ENCODE measurements at regions not wholly inside any gene's neighbourhood (a gene's known extent, or its start where the extent isn't known, plus 50 kb on each side); places are given as distances from the start of the nearest gene placed in this dataset.

GRCh38 chr6:154893917-154894316 is 101.2 kb upstream of the TIAM2 start:
- TF ChIP-seq EP300 (IDR thresholded peaks at IDR 0.05), result no peak
- TF ChIP-seq, protein P1, sequence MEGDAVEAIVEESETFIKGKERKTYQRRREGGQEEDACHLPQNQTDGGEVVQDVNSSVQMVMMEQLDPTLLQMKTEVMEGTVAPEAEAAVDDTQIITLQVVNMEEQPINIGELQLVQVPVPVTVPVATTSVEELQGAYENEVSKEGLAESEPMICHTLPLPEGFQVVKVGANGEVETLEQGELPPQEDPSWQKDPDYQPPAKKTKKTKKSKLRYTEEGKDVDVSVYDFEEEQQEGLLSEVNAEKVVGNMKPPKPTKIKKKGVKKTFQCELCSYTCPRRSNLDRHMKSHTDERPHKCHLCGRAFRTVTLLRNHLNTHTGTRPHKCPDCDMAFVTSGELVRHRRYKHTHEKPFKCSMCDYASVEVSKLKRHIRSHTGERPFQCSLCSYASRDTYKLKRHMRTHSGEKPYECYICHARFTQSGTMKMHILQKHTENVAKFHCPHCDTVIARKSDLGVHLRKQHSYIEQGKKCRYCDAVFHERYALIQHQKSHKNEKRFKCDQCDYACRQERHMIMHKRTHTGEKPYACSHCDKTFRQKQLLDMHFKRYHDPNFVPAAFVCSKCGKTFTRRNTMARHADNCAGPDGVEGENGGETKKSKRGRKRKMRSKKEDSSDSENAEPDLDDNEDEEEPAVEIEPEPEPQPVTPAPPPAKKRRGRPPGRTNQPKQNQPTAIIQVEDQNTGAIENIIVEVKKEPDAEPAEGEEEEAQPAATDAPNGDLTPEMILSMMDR (IDR thresholded peaks at IDR 0.05), result no peak
